Kidney epithelial cell (primary cell): ENCODE measurements at regions not wholly inside any gene's neighbourhood (a gene's known extent, or its start where the extent isn't known, plus 50 kb on each side); places are given as distances from the start of the nearest gene placed in this dataset.

ENCODE experiments used
- DNase-seq: peaks from one replicate; pipeline ENCODE4 v3.0.0-alpha.2; 2010; ENCODE audit warnings: low read depth
- H3K27me3 ChIP-seq: 2 replicates; pipeline ENCODE4 v1.6.0; 2011; ENCODE audit warnings: low read length; ENCODE audit not compliant: control insufficient read depth, insufficient read depth
- H3K36me3 ChIP-seq: 2 replicates; pipeline ENCODE4 v1.5.1; 2011; ENCODE audit warnings: low read length; ENCODE audit not compliant: control insufficient read depth, insufficient read depth
- H3K4me3 ChIP-seq: 2 replicates; pipeline ENCODE4 v1.5.1; 2011; ENCODE audit warnings: low read depth, mild to moderate bottlenecking, control low read depth, low read length
- CTCF ChIP-seq: IDR thresholded peaks from 2 replicates; pipeline ENCODE4 v1.5.1; 2011; ENCODE audit warnings: mild to moderate bottlenecking, moderate library complexity, low read length, control low read depth, inconsistent platforms; ENCODE audit not compliant: insufficient read depth, poor library complexity, severe bottlenecking

GRCh38 chr14:71754422-71755095, 177.7 kb upstream of the RGS6 start:
- H3K27me3 ChIP-seq: peaks cover 2% of the 10 kb centered on the region
- TF ChIP-seq CTCF: no peak
- no peak overlapping the region for H3K4me3 ChIP-seq
- H3K36me3 ChIP-seq: no peaks in the 10 kb centered on the region
- DNase-seq: no peak

- H3K27me3 ChIP-seq: peaks cover 2% of the 10 kb centered on the region
- no peaks in the 10 kb centered on the region for H3K36me3 ChIP-seq
- TF ChIP-seq CTCF: no peak
These were observed 173.8 kb upstream of the RGS6 start for GRCh38 chr14:71758229-71758951.

GRCh38 chr14:71762575-71762974, 169.7 kb upstream of the RGS6 start:
- Histone ChIP-seq H3K4me3 (no peak overlapping the region), H3K27me3 (peaks cover 2% of the 10 kb centered on the region), H3K36me3 (no peaks in the 10 kb centered on the region)
- no peak for TF ChIP-seq CTCF
- DNase-seq: no peak

More at GRCh38 chr14:71758229-71758951, 173.8 kb upstream of the RGS6 start:
- no peak for DNase-seq
- H3K4me3 ChIP-seq: no peak overlapping the region

- TF ChIP-seq CTCF: no peak
- Histone ChIP-seq H3K27me3 (no peaks in the 10 kb centered on the region), H3K4me3 (no peak overlapping the region), H3K36me3 (no peaks in the 10 kb centered on the region)
- no peak for DNase-seq
These were observed 167.4 kb upstream of the RGS6 start for GRCh38 chr14:71764701-71765382.

GRCh38 chr14:71765505-71765904, 166.7 kb upstream of the RGS6 start:
- H3K36me3 ChIP-seq: no peaks in the 10 kb centered on the region
- H3K27me3 ChIP-seq: no peaks in the 10 kb centered on the region
- no peak for DNase-seq
- H3K4me3 ChIP-seq: no peak overlapping the region
- no peak for TF ChIP-seq CTCF
